Femur (tissue), 1 donor: ENCODE measurements at regions not wholly inside any gene's neighbourhood (a gene's known extent, or its start where the extent isn't known, plus 50 kb on each side); places are given as distances from the start of the nearest gene placed in this dataset.

Experiments used
- DNase-seq: peaks from one replicate; pipeline ENCODE4 v3.0.0-alpha.2; 2017

DNA sequence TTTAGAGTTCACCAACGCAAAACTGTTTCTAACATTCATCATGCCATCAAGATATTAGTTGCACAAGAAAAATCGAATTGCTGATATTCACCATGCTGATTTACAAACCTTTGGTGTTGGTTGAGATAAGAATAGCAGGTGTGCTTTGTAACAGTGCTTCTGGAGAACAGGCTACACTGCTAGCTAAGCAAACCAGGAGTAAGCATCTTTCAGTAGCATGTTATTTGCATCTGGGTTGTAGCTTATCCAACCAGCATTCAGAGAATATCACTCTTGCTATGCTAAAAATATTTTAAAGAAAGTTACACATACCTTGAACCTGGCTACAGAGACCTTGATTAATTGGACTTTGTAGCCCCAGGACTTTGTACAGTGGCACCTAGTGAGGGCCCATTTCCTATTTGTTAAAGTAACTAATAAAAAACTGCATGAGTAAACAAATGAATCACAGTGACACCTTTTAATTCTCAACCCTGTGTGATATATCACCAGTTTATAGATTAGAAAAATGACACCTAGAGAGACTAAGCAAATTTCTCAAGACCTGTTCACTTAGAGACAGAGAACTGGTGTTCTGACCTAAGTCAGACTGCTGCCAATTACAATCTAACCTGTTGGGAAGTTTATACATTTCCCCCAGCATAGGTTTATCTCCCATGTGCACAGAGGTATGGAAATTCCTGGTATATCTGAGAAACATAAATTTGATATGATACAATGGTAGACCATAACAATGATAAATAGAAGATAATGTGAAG lies 435.5 kb upstream of the TGFBR2 start:
- DNase-seq = no peak

DNA sequence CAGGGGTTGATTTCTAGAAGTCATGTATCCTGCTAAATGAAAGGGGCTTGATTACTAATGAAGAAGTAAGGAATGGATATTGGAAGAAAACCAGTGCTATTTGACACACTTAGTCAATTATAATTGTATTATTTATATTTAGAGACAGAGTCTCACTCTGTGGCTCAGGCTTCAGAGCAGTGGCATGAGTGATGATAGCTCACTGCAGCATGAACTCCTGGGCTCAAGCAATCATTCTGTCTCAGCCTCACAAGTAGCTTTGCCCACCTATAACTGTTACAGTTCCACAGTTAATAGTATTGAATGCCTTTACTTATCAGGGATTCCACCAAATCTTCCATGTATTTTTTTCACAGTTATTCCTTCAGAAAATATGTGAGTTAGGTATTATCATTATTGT lies 432.0 kb upstream of the TGFBR2 start:
- DNase-seq = no peak

DNA sequence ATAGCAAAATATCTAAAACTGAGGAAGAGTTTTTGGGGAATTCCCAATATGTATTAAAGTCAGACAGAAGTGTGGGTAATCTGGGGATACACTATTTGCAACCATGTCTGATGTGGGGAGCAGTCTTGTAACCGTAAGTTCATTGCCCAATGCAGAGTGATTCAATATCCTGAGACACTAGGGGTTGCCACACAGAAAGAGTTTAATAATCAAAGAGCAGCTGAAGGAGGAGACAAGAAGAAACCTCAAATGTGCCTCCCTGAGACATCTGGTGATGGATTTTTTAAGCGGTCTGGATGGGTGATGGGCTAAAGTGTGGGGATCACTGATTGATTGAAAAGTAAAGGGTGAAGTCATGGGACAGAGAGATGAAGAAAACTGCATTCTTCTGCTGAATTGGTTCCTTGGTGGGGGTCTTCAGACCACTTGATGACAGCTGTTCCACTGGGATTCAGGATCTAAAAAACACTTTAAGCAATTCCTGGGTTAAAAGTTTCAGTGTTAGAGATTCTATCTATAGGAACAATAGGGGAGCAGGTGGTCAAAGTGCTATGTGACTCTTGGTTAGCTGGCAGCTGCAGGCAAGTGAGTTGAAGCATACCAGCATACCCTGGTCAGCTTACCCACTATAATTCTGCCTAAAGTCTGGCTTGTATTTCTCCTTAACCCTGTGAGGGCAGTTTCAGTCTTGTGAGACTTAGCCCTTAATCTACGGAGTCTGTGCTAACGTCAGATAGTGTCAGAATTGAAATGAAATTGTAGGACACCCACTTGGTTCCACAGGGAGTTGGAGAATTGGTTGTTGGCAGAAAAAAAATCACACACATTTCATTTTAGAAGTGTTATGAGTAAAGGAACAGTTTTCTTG lies 425.9 kb upstream of the TGFBR2 start:
- DNase-seq = no peak

DNA sequence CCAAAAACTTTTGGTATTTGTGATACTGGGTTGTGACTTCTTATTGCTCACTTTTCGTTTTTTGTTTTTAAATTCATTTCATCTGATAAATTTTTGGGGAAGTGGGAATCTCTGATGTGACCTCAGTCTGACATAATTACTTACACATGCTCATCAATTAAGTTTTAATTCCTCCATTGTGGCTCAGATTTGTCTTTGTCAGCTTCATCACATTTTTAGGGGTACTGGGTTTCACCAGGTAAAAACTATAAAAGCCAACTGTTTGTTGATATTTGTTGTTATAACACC lies 425.3 kb upstream of the TGFBR2 start:
- DNase-seq = no peak

DNA sequence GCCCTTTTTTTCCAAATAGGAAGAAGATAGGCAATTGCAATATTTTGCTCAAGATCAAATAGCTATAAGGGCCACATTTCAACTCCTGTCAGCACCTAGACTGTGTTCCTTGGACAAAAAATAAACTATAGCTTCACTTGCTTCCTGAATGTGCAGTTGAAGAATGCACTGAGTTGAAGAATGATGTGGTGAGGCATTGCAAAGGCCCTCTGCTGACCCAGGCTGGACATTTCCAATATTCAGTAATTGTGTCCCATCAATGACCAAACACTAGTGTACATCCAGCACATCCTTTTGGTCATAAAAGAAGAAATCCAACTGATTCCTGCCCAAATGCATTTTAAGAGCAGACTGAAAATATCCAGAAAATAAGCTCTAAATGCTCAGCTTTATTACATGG lies 424.8 kb upstream of the TGFBR2 start:
- DNase-seq = no peak

DNA sequence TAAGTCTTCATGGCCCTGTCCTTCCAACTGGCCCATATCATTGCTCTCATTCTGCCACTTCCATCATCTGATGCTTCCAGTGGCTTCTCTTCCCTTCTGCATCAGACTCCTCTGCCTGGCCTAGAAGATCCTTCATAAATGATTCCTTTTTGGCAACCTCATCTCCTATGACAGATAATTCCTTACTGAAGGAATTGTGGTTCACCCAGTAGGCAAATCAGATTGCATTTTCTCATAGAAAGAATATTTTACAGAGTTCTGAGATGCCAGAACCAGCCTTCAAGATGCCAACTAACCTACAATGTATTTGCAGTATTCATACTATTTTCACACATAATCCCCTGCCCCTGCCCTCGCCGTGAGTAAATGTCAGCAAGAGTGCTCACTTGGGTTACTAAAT lies 423.0 kb upstream of the TGFBR2 start:
- no peak for DNase-seq

DNA sequence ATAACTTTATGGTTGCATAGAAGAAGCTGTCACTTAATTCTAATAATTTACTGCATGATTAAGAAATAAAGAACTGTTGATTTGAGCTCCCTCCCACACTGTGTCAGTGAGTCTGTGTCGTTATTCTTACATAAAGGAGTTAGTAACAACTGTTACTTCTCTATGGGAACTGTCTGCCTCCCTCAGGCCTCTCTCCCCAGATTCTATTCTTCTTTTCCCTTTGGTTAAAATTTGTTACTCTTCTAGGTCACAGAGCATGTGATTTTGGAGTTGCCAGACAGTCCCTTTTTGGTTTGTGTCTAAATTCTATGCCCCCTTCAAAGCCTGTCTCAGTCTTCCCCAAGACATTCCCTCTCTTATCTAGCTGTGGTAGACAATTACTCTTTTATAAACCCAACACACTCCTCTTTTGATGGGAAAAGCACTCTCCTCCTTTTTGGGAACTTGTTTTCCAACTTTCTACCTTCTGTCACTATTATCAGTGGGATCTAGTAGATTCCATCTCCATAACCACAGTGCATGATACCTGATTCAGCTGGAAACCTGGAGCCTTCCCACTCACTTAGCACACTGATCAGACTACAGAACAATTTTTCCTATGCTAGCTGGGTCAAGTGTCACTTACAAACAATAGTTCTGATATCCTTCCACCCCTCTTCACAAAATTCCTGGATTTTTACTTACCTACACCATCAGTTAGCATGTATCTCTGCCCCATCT lies 422.1 kb upstream of the TGFBR2 start:
- DNase-seq = no peak

DNA sequence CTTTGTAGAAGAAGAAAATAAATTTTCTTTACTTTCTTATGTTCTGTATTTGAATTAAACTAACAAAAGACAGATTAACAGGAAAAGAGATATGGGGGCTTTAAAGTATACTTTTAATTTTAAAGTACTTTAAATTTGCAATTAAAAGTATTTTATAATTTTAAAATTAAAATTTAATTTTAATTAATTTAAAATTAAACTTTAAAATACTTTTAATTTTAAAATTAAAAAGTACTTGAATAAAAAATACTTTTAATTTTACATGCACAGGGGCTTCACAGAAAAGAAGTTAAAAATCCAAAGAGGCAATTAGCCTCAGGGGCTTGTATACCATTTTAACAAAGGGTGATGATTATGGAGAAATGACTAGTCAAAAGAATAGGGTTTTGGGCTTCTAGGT lies 420.5 kb upstream of the TGFBR2 start:
- DNase-seq = no peak

DNA sequence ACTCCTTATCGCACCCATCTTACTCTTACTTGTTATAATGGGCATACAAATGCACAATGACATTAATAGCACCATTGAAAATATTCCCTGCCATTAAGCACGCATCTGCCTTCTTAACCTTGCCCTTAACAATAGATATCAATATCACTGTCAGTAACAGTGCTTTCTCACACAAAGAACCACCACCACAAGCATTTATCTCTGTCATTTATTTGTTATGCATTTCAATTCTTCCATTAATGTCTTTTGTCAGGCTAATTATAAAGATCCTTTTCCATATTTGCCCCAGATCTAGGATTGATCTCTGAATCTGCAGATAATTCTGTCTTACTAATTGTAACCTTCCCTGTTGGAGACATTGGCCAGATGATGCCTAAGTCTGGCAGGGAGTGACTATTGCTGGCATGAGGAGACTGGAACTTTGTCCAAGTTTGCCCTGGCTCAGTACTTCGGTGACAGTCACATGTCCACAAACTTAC lies 419.6 kb upstream of the TGFBR2 start:
- no peak for DNase-seq

DNA sequence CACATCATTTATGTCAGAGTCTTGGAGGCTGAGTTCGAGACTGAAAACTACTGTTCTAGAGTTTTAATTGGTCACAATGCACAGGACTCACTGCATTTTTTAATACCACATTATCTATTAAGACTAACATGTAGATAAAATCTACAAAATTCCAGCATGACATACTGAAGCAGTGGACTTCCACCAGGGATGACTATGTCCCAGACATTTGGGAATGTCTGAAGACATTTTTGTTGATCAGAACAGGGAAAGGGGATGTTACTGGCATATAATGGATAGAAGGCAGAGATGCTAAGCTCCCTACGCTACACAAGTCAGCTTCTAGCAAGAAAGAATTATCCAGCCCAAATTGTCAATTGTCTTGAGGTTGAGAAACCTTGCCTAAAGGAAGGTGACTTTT lies 419.0 kb upstream of the TGFBR2 start:
- no peak for DNase-seq

DNA sequence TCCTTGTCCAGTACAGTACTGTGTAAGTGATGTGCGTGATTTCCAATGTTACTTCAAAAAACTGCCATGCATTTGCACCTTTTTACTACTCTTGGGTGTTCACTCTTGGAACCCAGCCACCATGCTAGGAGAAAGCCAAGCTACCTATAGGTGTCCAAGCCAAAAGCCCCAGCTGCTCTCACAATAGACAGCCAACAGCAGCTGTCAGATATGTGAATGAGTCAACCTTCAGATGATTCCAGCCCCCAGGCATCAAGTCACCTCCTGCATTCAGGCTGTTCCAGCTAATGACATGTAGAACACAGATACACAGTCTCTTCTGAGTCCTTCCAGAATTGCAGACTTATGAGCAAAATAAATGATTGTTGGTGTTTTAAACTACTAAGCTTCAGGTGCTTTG lies 417.7 kb upstream of the TGFBR2 start:
- DNase-seq = no peak

DNA sequence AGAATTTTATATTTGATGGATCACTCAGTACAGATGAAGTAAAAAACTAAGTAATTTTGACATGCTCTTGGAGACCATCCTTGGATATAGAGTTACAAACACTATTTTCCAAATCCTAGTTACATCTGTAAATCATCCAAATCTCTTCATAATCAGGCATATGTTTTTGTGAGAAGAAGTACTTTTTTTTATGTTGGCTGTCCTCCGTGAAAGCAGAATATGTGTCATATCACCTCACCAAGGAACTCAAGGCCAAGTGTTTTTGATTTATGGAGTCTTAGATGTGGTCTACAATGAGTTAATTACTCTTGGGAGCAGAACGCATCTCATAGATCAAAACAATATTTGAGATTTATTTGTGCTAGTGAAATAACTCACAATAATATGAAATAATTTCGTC lies 416.5 kb upstream of the TGFBR2 start:
- DNase-seq = no peak

DNA sequence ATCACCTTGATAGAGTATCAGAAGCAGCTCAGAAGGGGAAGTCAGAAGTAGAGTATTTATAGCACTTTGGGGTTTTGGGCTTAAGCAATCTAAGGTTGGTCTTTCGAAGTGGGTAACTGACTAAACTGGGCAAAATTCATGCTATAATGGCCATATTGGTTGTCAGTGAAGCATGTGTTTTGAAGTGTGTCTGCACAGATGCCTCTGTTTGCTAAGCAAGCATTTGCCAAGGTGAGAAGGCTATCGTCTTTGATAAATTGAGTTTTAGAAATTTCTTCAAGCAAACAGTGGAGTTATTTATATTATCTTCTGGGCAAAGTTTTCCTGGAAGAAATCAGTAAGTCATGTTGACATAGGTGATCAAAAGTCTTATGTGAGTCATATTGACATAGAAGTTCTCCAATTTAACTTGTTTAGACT lies 412.8 kb upstream of the TGFBR2 start:
- no peak for DNase-seq

DNA sequence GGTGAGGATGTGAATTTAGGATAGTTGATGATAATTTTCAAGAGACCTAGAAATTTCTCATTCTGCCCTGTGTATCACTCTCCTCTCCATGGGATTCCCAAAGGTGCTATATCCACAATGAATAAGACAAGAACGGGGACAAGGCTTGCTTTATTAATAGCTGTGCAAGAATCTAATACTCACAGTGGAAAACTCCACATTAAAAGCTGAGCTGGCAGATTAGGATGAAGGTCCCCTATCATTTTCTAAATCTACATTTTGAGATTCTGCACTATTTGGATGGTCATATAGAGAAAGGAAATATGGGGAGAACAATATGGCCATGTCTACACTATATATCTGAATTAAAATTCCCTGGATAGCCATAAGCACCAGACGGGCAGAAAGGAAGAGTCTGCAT lies 411.0 kb upstream of the TGFBR2 start:
- DNase-seq = no peak

DNA sequence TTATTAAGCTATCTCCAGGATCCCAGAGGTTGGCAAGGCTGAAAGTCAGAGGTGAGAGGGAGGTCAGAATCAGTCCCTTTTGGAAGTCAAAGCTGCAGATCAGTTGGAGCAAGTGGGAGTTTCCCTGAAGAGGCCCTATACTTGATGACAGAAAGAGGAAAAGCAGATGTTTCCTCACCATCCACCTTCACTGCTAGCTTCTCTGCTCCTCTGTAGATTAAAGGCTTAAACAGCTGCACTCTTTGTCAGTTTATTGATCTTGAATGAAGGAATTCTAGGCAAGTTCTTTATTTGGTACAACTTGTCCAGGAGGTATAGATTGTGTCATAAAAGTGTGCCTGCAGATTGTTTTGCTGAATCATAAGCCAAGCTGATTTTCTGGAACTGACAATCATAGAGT lies 408.2 kb upstream of the TGFBR2 start:
- DNase-seq = no peak

DNA sequence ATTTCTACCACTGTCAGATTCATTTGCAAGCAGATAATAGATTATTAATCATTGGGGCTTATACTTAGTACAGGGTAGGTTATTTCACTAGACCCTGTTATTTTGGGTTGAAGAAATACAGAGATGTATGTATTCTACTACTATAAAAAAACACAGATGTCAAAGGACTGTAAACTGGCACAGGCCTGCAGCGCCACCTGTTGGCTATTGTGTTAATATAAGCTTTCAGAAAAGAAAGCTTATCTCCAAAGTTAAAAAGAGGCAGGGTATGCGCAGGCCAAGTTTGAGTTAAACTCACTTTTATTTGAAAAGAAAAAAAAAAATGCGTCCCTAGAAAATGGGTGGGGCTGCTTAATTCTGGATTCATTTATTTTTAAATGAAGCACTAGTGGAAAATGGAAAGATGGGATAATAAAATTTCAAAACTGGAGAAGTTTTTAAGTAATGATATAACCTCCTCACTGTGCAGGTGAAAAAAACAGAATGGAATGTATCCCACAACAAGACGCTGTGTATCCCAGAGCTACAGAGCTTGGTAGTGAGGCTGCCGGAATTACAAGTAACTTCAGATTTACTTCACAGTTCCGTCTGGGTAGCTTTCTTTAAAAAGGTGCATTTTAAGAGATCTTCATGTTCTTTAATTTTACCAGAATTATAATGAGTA lies 407.2 kb upstream of the TGFBR2 start:
- peak; percentile 79 for DNase-seq

DNA sequence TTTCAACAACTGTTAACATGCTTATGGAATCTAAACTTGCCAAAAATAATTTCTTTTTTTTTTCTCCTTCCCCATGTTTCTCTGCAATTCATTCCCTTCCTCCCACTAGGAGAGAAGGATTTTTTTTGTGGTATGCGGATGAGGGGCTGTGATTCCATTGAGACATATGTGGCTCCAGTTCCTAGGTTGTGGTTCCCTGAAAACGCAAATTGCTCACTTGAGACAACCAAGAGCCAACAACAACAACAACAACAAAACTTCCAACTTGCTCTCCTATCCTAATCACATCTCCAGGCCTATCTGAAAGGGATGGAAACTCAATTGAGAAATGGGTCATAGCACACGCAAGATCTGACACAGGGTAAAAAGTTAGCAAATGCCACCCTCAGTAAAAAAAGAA lies 406.5 kb upstream of the TGFBR2 start:
- peak; percentile 44 for DNase-seq

DNA sequence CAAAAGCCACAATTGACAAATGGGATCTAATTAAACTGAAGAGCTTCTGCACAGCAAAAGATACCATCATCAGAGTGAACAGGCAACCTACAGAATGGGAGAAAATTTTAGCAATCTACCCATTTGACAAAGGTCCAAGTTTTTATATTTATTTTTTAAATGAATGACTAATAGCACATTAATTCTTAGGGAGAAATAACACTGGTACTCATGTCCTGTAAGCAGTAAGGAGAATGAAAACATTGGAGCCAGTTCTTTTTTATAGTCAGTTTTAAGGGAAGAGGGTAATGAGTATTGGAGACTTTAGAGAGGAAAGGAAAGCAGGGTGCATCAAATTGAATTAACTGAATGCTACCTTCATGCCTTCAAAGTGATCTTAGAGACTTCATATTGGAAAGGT lies 404.7 kb upstream of the TGFBR2 start:
- no peak for DNase-seq

DNA sequence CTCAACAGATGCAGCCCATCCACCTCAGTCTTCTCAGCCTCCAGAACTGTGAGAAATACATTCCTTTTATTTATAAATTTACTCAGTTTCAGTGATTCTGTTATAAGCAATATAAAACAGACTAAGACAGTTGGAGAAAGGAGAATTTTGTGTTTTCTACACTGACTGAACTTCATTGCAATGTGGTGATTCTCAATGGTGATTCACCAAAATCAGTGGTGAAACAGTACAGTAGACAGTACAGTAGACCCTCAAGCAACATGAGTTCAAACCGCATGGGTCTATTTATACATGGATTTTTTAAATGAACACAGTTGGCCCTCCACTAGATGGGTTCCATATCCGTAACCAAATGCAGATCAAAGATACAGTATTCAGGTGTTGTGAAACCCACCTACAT lies 403.1 kb upstream of the TGFBR2 start:
- no peak for DNase-seq

DNA sequence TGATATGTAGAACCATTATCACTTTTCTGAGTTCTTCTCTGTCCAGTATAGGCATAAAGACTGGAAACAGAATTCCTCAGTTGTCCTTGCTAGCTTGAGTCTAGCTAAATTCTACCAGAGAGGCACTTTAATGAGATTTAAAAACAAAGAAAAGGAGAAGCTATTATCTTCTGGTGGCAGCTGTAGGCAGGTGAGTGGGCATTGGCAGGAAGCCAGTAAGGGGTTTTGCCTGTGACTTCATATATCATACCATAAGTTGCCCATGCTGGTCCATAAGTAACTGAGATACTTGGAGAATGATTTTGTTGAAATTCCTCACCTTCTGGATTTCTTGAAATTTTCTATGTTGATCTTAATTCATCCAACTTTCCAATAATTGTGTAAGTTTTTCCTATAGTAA lies 402.3 kb upstream of the TGFBR2 start:
- no peak for DNase-seq

DNA sequence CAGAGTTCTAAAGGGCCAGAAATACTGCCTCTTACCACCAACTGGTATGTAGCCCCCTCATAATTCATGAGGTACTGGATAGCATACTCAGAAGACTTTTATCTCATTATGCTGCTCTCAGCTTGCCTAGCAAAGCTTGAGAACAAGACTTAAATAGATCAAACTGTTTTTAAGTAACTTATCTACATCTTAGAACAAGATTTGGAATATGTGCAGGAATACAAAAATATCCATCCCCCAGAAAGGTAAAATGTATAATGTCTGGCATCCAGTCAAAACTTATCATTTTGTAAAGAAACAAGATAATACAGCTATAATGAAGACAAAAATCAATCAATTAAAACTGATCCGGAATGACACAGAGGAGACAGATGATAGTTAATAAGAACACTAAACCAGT lies 400.4 kb upstream of the TGFBR2 start:
- DNase-seq = no peak

DNA sequence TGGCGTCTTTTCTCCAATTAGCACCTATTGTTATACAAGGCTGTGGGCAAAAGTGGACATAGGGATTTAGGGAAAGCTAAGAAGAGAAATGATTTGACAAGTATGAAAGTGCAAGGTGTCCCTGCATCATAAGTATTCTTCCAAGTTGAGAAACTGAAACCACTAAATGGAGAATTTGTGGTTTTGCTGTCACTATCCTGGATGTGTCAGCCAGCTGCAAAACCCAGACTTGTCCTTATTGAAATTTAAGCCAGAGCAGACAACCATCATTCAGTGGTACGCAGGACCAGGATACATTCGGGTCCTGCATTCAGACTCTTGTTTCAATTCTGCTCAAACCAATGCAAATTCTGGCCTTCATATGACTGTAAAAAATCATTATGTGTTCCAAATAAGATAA lies 384.8 kb upstream of the TGFBR2 start:
- no peak for DNase-seq

DNA sequence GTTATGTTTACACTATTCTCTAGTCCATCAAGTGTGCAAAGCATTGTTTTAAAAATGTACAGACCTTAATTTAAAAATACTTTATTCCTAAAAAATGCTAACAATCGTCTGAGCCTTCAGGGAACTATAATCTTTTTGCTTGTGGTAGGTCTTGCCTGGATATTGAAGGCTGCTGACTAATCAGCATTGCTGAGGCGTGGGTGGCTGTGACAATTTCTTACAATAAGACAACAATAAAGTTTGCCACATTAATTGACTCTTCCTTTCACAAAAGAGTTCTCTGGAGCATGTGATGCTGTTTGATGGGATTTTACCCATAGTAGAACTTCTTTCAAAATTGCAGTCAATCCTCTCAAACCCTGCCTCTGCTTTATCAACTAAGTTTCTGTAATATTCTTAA lies 384.0 kb upstream of the TGFBR2 start:
- no peak for DNase-seq
